Transverse colon (tissue), 3 donors: ENCODE measurements at regions not wholly inside any gene's neighbourhood (a gene's known extent, or its start where the extent isn't known, plus 50 kb on each side); places are given as distances from the start of the nearest gene placed in this dataset.
"Not testable (repeated sequence)": the region's sequence is repeated elsewhere in the genome, so short reads cannot be mapped to it uniquely, and the experiment has no call there.

Experiments used
- CTCF ChIP-seq, 5 experiments: fragments of 200-600 bp in 3 of 5; fragments of 450-650 bp in 2 of 5; sonication (generic) in 3 of 5; IDR thresholded peaks; 1 replicate in 2 of 5; 2 replicates in 3 of 5; pipeline ENCODE4 v1.5.1; 2016 to 2017; ENCODE audit warnings: antibody characterized with exemption in 5 of 5, inconsistent platforms in 3 of 5, mild to moderate bottlenecking in 2 of 5, moderate library complexity in 1 of 5
- EP300 ChIP-seq: sonication (generic); formaldehyde crosslinking; IDR thresholded peaks from one replicate; pipeline ENCODE4 v1.6.1; 2017; ENCODE audit warnings: antibody characterized with exemption, low read depth

- not testable (repeated sequence) for TF ChIP-seq EP300; CTCF (IDR thresholded peaks at IDR 0.05)
These were observed 148.5 kb upstream of the ACTBL2 start for GRCh38 chr5:57631139-57631538.
